HepG2 (cell line): ENCODE measurements at regions not wholly inside any gene's neighbourhood (a gene's known extent, or its start where the extent isn't known, plus 50 kb on each side); places are given as distances from the start of the nearest gene placed in this dataset.

Experiments used
- ATAC-seq: fragments of 200-7000 bp; cut with Tn5 transposase; 3 replicates; pipeline ENCODE4 v1.9.1; 2020; ENCODE audit warnings: mild to moderate bottlenecking, moderate library complexity
- BruUV-seq: library from RNA; stranded (reverse); fragments of 400-500 nt; replicated peaks from 2 replicates; lab custom pipeline; 2021; lab: Mats Ljungman, UMichigan
- CTCF ChIA-PET: fragments of 300-600 bp; formaldehyde crosslinking; extraction: SDS; loops from one replicate; lab custom pipeline; 2021; ENCODE audit warnings: low total read pairs, inconsistent platforms, low intra/inter-chr PET ratio; lab: Yijun Ruan, JAX
- POLR2A ChIA-PET: fragments of 350-600 bp; sonication (Branson Sonifier 250); formaldehyde crosslinking; loops from one replicate; lab custom pipeline; 2020; ENCODE audit warnings: antibody characterized with exemption, inconsistent platforms; lab: Yijun Ruan, JAX
- DNase-seq: peaks from one replicate; pipeline ENCODE4 v3.0.0-alpha.2; 2015; ENCODE audit warnings: low spot score
- FAIRE-seq: peaks from 3 replicates; lab custom pipeline; 2011; peaks lifted over from hg19 to GRCh38; lab: Jason Lieb, UNC
- H2AFZ ChIP-seq: one replicate; pipeline ENCODE4 v1.6.1; 2011; ENCODE audit warnings: low read length, inconsistent platforms
- H3K27ac ChIP-seq: fragments of 300-600 bp; 3 replicates; pipeline ENCODE4 v1.8.0; 2011; ENCODE audit warnings: mixed run types, mild to moderate bottlenecking, mixed read lengths, low read length, inconsistent platforms; ENCODE audit not compliant: insufficient read depth; ENCODE audit errors: extremely low read length
- H3K27me3 ChIP-seq, 2 experiments: fragments of 200-600 bp in 1 of 2; 2 replicates in 1 of 2; 3 replicates in 1 of 2; pipeline versions ENCODE4 v1.6.0 to v1.8.0; 2011; ENCODE audit warnings: low read length in 2 of 2, mild to moderate bottlenecking in 2 of 2, moderate library complexity in 2 of 2, inconsistent platforms in 1 of 2; ENCODE audit not compliant: insufficient read depth in 2 of 2, control insufficient read depth in 1 of 2
- H3K36me3 ChIP-seq, 2 experiments: fragments of 200-600 bp in 1 of 2; replicated peaks in 1 of 2; 2 replicates in 1 of 2; 3 replicates in 1 of 2; pipeline versions ENCODE4 v1.5.1 to v1.8.0; 2011; ENCODE audit warnings: low read length in 2 of 2, inconsistent platforms in 1 of 2; ENCODE audit not compliant: insufficient read depth in 2 of 2, control insufficient read depth in 1 of 2
- H3K4me1 ChIP-seq: 2 replicates; pipeline ENCODE4 v1.5.1; 2012; ENCODE audit warnings: low read length, inconsistent platforms; ENCODE audit not compliant: insufficient read depth
- H3K4me2 ChIP-seq: 2 replicates; pipeline ENCODE4 v1.6.0; 2011; ENCODE audit warnings: low read depth, low read length, inconsistent platforms
- H3K4me3 ChIP-seq, 3 experiments: fragments of 200-600 bp in 1 of 3; sonication (generic), shearing (Covaris generic) in 1 of 3; replicated peaks in 1 of 3; 2 replicates each; pipeline ENCODE4 v1.5.1; 2011 to 2016; ENCODE audit warnings: low read length in 3 of 3, inconsistent platforms in 2 of 3, low read depth in 2 of 3, mild to moderate bottlenecking in 2 of 3, control low read depth in 1 of 3, mixed read lengths in 1 of 3; ENCODE audit not compliant: insufficient read depth in 1 of 3
- H3K79me2 ChIP-seq: one replicate; pipeline ENCODE4 v1.6.1; 2011; ENCODE audit warnings: low read length, inconsistent platforms; ENCODE audit not compliant: insufficient read depth
- H3K9ac ChIP-seq: 2 replicates; pipeline ENCODE4 v1.6.0; 2011; ENCODE audit warnings: mild to moderate bottlenecking, low read depth, low read length, inconsistent platforms; ENCODE audit not compliant: insufficient read depth
- H3K9me3 ChIP-seq: 2 replicates; pipeline ENCODE4 v1.5.1; 2012; ENCODE audit warnings: mild to moderate bottlenecking, low read length
- H4K20me1 ChIP-seq: 2 replicates; pipeline ENCODE4 v1.6.0; 2011; ENCODE audit warnings: inconsistent platforms, mild to moderate bottlenecking, low read length, moderate library complexity; ENCODE audit not compliant: insufficient read depth
- CENPT ChIP-seq: sonication (generic); formaldehyde crosslinking; IDR thresholded peaks from 2 replicates; pipeline ENCODE4 v1.8.0; 2022; ENCODE audit warnings: low read depth, mild to moderate bottlenecking, moderate library complexity, missing genetic modification reagents
- SP4 ChIP-seq: sonication (generic); formaldehyde crosslinking; IDR thresholded peaks from 2 replicates; pipeline ENCODE4 v1.8.1; 2023; ENCODE audit warnings: mild to moderate bottlenecking, missing genetic modification reagents
- ZBTB40 ChIP-seq, 2 experiments: fragments of 450-650 bp in 1 of 2; sonication (generic) in 1 of 2; formaldehyde crosslinking in 1 of 2; IDR thresholded peaks; 2 replicates each; pipeline versions ENCODE4 v1.6.1 to v1.8.0; 2016 to 2022; ENCODE audit warnings: antibody characterized with exemption in 1 of 2, mild to moderate bottlenecking in 1 of 2, missing genetic modification reagents in 1 of 2
- ZMAT5 ChIP-seq: sonication (generic); formaldehyde crosslinking; IDR thresholded peaks from 2 replicates; pipeline ENCODE4 v1.5.0; 2020; ENCODE audit warnings: mild to moderate bottlenecking, low read depth, missing genetic modification reagents, borderline replicate concordance
- ZNF17 ChIP-seq: sonication (generic); formaldehyde crosslinking; IDR thresholded peaks from 2 replicates; pipeline ENCODE4 v1.5.0; 2020; ENCODE audit warnings: mild to moderate bottlenecking, missing genetic modification reagents
- ZNF232 ChIP-seq: sonication (generic); formaldehyde crosslinking; IDR thresholded peaks from 2 replicates; pipeline ENCODE4 v1.4.0; 2020; ENCODE audit warnings: missing genetic modification reagents, borderline replicate concordance
- ZNF235 ChIP-seq: sonication (generic); formaldehyde crosslinking; IDR thresholded peaks from 2 replicates; pipeline ENCODE4 v1.8.1; 2023; ENCODE audit warnings: mild to moderate bottlenecking, missing genetic modification reagents, borderline replicate concordance
- ZNF260 ChIP-seq: sonication (generic); formaldehyde crosslinking; IDR thresholded peaks from 2 replicates; pipeline ENCODE4 v1.4.0; 2020; ENCODE audit warnings: missing genetic modification reagents, low read depth, mild to moderate bottlenecking, borderline replicate concordance
- ZNF382 ChIP-seq: sonication (generic); formaldehyde crosslinking; IDR thresholded peaks from 2 replicates; pipeline ENCODE4 v1.5.0; 2020; ENCODE audit warnings: missing genetic modification reagents, mild to moderate bottlenecking, borderline replicate concordance
- ZNF737 ChIP-seq: sonication (generic); formaldehyde crosslinking; IDR thresholded peaks from 2 replicates; pipeline ENCODE4 v1.5.0; 2020; ENCODE audit warnings: missing genetic modification reagents, mild to moderate bottlenecking, borderline replicate concordance
- ZSCAN12 ChIP-seq: sonication (generic); formaldehyde crosslinking; IDR thresholded peaks from 2 replicates; pipeline ENCODE4 v1.9.0; 2021; ENCODE audit warnings: mild to moderate bottlenecking, missing genetic modification reagents
- ZSCAN25 ChIP-seq: sonication (generic); formaldehyde crosslinking; IDR thresholded peaks from 2 replicates; pipeline ENCODE4 v1.8.0; 2022; ENCODE audit warnings: mild to moderate bottlenecking, missing genetic modification reagents
- WGBS: methylation state at CpG from one replicate; pipeline ENCODE4 v1.1.6; 2017; ENCODE audit warnings: low lambda C conversion rate; 5-methylcytosine and 5-hydroxymethylcytosine counted together
- in situ Hi-C: cut with HindIII; loops from 2 replicates; pipeline ENCODE4 v1.10.0; 2017; ENCODE audit warnings: low pct_unique_long_range_greater_than_20kb; ENCODE audit not compliant: extremely low pct_ligation_motif_present
- intact Hi-C: fragments of 100-400 bp; cut with micrococcal nuclease; formaldehyde crosslinking; loops from one replicate; pipeline ENCODE4 v1.10.0; 2022; ENCODE audit not compliant: unreplicated experiment

GRCh38 chr10:3493621-3494020 lies 291.4 kb downstream of the KLF6 start (continued):
- TF ChIP-seq ZNF232 (CRISPR knock-in tag) (no peak), ZNF17 (CRISPR knock-in tag) (no peak), ZMAT5 (CRISPR knock-in tag) (no peak), ZNF382 (no peak), CENPT (no peak), ZNF235 (no peak)

- 14% methylated on average over 4 of the region's 4 CpGs for WGBS
- intact Hi-C loops (no loop called here), in situ Hi-C loops (no loop called here)
- Histone ChIP-seq H2AFZ (no peak overlapping the region), H4K20me1 (no peaks in the 10 kb centered on the region), H3K4me2 (no peak overlapping the region), H3K79me2 (no peaks in the 10 kb centered on the region), H3K4me1 (no peaks in the 10 kb centered on the region), H3K4me3 (no peak overlapping the region), H3K27ac (no peak overlapping the region), H3K27me3 (peaks cover 3 to 28% of the 10 kb centered on the region in 2 experiments; a peak in 3 of 5 replicates), H3K9me3 (no peaks in the 10 kb centered on the region), H3K9ac (no peak overlapping the region), H3K36me3 (no peaks in the 10 kb centered on the region)
- no TSS peak for BruUV-seq
- ATAC-seq (no peak), FAIRE-seq (no peak), DNase-seq (no peak)
- CTCF ChIA-PET = no interaction called here
- POLR2A ChIA-PET = no interaction called here
- TF ChIP-seq ZSCAN25 (CRISPR knock-in tag) (no peak), ZNF260 (CRISPR knock-in tag) (no peak), ZSCAN12 (no peak), ZNF737 (no peak), ZBTB40 (IDR thresholded peaks at IDR 0.05) (no peak), ZBTB40 (CRISPR knock-in tag; IDR thresholded peaks at IDR 0.05) (no peak), SP4 (no peak)
Observed at GRCh38 chr10:3491571-3491970, 293.4 kb downstream of the KLF6 start.
